ENCODE measurements at regions not wholly inside any gene's neighbourhood (a gene's known extent, or its start where the extent isn't known, plus 50 kb on each side); places are given as distances from the start of the nearest gene placed in this dataset.

DNA sequence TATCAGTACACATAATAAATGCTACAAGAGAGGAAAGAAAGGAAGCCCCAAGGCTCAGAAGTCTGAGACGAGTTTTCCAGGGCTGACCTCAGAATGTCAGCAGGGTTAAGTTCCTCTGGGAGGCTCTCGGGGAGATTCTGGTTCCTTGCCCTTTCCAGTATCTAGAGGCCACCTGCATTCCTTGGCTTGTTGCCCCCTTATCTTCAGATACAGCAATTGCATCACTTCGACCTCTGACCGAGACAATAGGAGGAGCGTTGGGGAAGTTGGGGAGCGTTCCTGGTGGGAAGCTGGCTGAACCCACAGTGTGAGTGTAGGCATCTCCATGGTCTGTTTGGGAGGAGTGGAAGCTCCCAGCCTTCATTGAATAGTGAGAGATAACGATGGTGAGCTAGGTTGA lies 72.0 kb upstream of the MTPN start:
- no peak for ATAC-seq (ENCODE audit: insufficient number of reproducible peaks, low FRiP score, low read depth)
- no peak for DNase-seq (ENCODE audit: low spot score)
- Histone ChIP-seq H3K4me1 (ENCODE audit: control insufficient read depth in 1 of 2, low read depth in 2 of 2) (no peaks in the 10 kb centered on the region), H3K9me3 (no peaks in the 10 kb centered on the region), H3K36me3 (no peaks in the 10 kb centered on the region), H3K27ac (no peak overlapping the region), H3K4me3 (no peak overlapping the region), H3K27me3 (replicated peaks; ENCODE audit: insufficient read depth) (no peaks in the 10 kb centered on the region)
- TF ChIP-seq, protein P1, sequence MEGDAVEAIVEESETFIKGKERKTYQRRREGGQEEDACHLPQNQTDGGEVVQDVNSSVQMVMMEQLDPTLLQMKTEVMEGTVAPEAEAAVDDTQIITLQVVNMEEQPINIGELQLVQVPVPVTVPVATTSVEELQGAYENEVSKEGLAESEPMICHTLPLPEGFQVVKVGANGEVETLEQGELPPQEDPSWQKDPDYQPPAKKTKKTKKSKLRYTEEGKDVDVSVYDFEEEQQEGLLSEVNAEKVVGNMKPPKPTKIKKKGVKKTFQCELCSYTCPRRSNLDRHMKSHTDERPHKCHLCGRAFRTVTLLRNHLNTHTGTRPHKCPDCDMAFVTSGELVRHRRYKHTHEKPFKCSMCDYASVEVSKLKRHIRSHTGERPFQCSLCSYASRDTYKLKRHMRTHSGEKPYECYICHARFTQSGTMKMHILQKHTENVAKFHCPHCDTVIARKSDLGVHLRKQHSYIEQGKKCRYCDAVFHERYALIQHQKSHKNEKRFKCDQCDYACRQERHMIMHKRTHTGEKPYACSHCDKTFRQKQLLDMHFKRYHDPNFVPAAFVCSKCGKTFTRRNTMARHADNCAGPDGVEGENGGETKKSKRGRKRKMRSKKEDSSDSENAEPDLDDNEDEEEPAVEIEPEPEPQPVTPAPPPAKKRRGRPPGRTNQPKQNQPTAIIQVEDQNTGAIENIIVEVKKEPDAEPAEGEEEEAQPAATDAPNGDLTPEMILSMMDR (IDR thresholded peaks at IDR 0.05), result no peak

DNA sequence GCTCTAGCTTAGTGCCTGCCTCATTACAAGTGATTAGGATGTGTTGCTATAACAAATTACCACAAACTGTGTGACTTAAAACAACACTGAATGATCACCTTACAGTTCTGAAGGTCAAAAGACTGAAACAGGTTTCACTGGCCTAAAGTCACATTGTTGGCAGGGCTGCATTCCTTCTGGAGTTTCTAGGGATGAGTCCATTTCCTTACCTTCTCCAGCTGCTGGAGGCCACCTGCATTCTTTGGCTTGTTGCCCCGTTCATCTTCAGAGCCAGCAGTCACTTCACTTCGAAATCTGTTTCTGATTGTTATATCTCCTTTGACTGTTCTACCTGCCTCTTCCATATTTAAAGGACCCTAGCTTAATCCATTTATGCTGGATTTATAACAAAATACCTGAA lies 69.4 kb upstream of the MTPN start:
- no peak overlapping the region for H3K27ac ChIP-seq
- no peaks in the 10 kb centered on the region for H3K36me3 ChIP-seq
- no peaks in the 10 kb centered on the region for H3K27me3 ChIP-seq (replicated peaks; ENCODE audit: insufficient read depth)
- ATAC-seq (ENCODE audit: insufficient number of reproducible peaks, low FRiP score, low read depth) (no peak), DNase-seq (ENCODE audit: low spot score) (no peak)
- TF ChIP-seq, protein P1 (IDR thresholded peaks at IDR 0.05), result no peak
- no peaks in the 10 kb centered on the region for H3K4me1 ChIP-seq (ENCODE audit: control insufficient read depth in 1 of 2, low read depth in 2 of 2)
- no peaks in the 10 kb centered on the region for H3K9me3 ChIP-seq
- H3K4me3 ChIP-seq, result no peak overlapping the region

DNA sequence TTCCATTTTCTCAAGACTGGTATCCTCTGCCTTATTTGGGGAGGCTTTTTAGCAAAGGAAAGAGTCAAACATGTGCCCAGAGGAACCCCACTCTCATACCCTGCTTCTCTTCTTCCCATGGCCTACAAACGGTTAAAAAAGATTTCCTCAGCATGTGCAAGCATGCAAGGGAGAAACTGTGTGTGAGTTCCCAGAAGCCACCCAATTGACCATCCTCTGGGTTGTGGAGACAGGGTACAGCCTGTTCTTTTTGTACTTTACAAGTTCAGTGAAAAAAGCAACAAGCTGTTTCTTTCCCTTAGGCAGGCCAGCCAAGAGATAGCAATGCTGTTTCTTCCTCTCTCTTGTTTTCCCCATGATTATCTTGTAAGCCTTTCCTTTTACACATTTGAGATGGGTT lies 68.8 kb upstream of the MTPN start:
- DNase-seq (ENCODE audit: low spot score), result no peak
- Histone ChIP-seq H3K4me3 (no peak overlapping the region), H3K9me3 (no peaks in the 10 kb centered on the region), H3K27me3 (replicated peaks; ENCODE audit: insufficient read depth) (no peaks in the 10 kb centered on the region), H3K36me3 (no peaks in the 10 kb centered on the region), H3K27ac (no peak overlapping the region), H3K4me1 (ENCODE audit: control insufficient read depth in 1 of 2, low read depth in 2 of 2) (no peaks in the 10 kb centered on the region)
- ATAC-seq (ENCODE audit: insufficient number of reproducible peaks, low FRiP score, low read depth), result no peak
- TF ChIP-seq, protein P1 (IDR thresholded peaks at IDR 0.05), result no peak

GRCh38 chr7:136045181-136045580 lies 68.0 kb upstream of the MTPN start:
- no peak overlapping the region for H3K27ac ChIP-seq
- ATAC-seq (ENCODE audit: insufficient number of reproducible peaks, low FRiP score, low read depth) (no peak), DNase-seq (ENCODE audit: low spot score) (no peak)
- no peaks in the 10 kb centered on the region for H3K9me3 ChIP-seq
- H3K27me3 ChIP-seq (replicated peaks; ENCODE audit: insufficient read depth), result no peaks in the 10 kb centered on the region
- H3K4me3 ChIP-seq, result no peak overlapping the region
- no peaks in the 10 kb centered on the region for H3K4me1 ChIP-seq (ENCODE audit: control insufficient read depth in 1 of 2, low read depth in 2 of 2)
- H3K36me3 ChIP-seq, result no peaks in the 10 kb centered on the region
- TF ChIP-seq, protein P1 (IDR thresholded peaks at IDR 0.05), result no peak

DNA sequence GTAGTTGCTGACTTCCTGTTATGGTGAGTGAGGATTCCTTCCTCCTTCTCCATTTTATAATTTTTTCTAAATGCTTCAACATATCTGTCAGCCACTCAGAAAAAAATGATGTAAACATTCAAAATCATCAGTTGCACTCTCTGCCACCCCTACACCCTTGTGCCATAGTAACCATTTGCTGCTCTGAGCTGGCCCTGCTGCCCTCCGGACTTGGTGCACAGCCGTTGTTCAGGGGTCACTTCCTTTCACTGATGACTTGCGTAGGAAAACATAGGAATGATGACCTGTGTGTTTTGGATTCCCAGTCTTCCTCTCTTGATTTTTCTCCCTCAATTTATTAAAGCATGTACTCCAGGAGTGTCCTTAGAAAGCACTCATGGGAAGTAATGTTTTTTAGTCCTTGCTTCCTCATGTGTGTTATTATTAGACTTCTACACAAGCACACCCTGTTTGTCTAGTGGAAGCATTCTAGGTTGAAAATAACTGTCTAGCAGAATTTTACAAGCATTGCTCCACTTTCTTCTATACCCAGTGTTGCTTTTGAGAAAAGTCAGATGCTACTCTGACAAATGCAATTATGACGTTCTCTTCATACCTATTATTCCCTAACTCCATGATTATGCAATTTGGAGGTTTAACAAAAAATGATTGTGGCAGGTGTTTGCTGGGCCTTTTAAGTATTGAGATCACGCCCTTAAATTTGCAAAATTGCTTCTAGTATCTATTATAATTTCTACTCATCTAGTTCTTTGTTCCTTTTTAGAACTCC lies 62.6 kb upstream of the MTPN start:
- no peak overlapping the region for H3K27ac ChIP-seq
- DNase-seq (ENCODE audit: low spot score) (no peak), ATAC-seq (ENCODE audit: insufficient number of reproducible peaks, low FRiP score, low read depth) (no peak)
- H3K27me3 ChIP-seq (replicated peaks; ENCODE audit: insufficient read depth), result no peaks in the 10 kb centered on the region
- H3K4me1 ChIP-seq (ENCODE audit: control insufficient read depth in 1 of 2, low read depth in 2 of 2), result no peaks in the 10 kb centered on the region
- no peaks in the 10 kb centered on the region for H3K9me3 ChIP-seq
- TF ChIP-seq, protein P1 (IDR thresholded peaks at IDR 0.05), result no peak
- H3K4me3 ChIP-seq, result no peak overlapping the region
- H3K36me3 ChIP-seq, result no peaks in the 10 kb centered on the region
